ENCODE measurements at regions not wholly inside any gene's neighbourhood (a gene's known extent, or its start where the extent isn't known, plus 50 kb on each side); places are given as distances from the start of the nearest gene placed in this dataset.

GRCh38 chr6:14731611-14732010, 514.3 kb upstream of the JARID2 start:
- no peaks in the 10 kb centered on the region for H3K27me3 Mint-ChIP-seq
- CTCF ChIA-PET, result interaction anchor here (2.5 kb wide), 1 partner anchor 21 kb away, joined by 8 read pairs; no protein-coding TSS in a partner anchor
- peaks cover 97% of the 10 kb centered on the region for H3K4me1 Mint-ChIP-seq (ENCODE audit: low read depth)
- POLR2A ChIA-PET, result interaction anchor here (1.2 kb wide), 1 partner anchor 8 kb away, joined by 3 read pairs; no protein-coding TSS in a partner anchor
- H3K36me3 Mint-ChIP-seq (ENCODE audit: low read depth), result peaks cover 18% of the 10 kb centered on the region
- ATAC-seq (no peak), DNase-seq (peak; percentile 35)
- peaks cover 4% of the 10 kb centered on the region for H3K9me3 Mint-ChIP-seq
- intact Hi-C loops (cut with micrococcal nuclease), result loop anchor here (2.0 to 5.0 kb wide), 4 partner anchors 126 to 515 kb away; partner anchors contain the start of gene JARID2
- TF ChIP-seq, protein P1, sequence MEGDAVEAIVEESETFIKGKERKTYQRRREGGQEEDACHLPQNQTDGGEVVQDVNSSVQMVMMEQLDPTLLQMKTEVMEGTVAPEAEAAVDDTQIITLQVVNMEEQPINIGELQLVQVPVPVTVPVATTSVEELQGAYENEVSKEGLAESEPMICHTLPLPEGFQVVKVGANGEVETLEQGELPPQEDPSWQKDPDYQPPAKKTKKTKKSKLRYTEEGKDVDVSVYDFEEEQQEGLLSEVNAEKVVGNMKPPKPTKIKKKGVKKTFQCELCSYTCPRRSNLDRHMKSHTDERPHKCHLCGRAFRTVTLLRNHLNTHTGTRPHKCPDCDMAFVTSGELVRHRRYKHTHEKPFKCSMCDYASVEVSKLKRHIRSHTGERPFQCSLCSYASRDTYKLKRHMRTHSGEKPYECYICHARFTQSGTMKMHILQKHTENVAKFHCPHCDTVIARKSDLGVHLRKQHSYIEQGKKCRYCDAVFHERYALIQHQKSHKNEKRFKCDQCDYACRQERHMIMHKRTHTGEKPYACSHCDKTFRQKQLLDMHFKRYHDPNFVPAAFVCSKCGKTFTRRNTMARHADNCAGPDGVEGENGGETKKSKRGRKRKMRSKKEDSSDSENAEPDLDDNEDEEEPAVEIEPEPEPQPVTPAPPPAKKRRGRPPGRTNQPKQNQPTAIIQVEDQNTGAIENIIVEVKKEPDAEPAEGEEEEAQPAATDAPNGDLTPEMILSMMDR (IDR thresholded peaks at IDR 0.05), result no peak
- H3K4me3 Mint-ChIP-seq, result no peak overlapping the region
- H3K27ac Mint-ChIP-seq, result peak overlapping the region; percentile 93

GRCh38 chr6:14732226-14732843, 513.5 kb upstream of the JARID2 start:
- Mint-ChIP-seq H3K27me3 (no peaks in the 10 kb centered on the region), H3K36me3 (ENCODE audit: low read depth) (peaks cover 18% of the 10 kb centered on the region), H3K9me3 (peaks cover 1% of the 10 kb centered on the region), H3K4me1 (ENCODE audit: low read depth) (peaks cover 99% of the 10 kb centered on the region), H3K4me3 (peak overlapping the region; percentile 33), H3K27ac (peak overlapping the region; percentile 93)
- CTCF ChIA-PET, result interaction anchor here (1.0 to 2.5 kb wide), 2 partner anchors 16 to 22 kb away, joined by 3 to 8 read pairs; no protein-coding TSS in a partner anchor
- TF ChIP-seq, protein P1 (IDR thresholded peaks at IDR 0.05), result no peak
- POLR2A ChIA-PET, result interaction anchor here (1.0 to 4.7 kb wide), 4 partner anchors 9 to 15 kb away, joined by 3 to 27 read pairs (median 5); no protein-coding TSS in a partner anchor
- ATAC-seq, result no peak
- DNase-seq, result no peak
- intact Hi-C loops (cut with micrococcal nuclease), result loop anchor here (2.0 to 5.0 kb wide), 4 partner anchors 125 to 514 kb away; partner anchors contain the start of gene JARID2

- Mint-ChIP-seq H3K4me3 (peak overlapping the region; percentile 33), H3K9me3 (peaks cover 1% of the 10 kb centered on the region), H3K36me3 (ENCODE audit: low read depth) (peaks cover 18% of the 10 kb centered on the region), H3K27me3 (no peaks in the 10 kb centered on the region), H3K27ac (peak overlapping the region; percentile 93), H3K4me1 (ENCODE audit: low read depth) (peaks cover 97% of the 10 kb centered on the region)
- DNase-seq, result peak; percentile 86
- ATAC-seq, result peak; percentile 72
- intact Hi-C loops (cut with micrococcal nuclease), result loop anchor here (2.0 to 5.0 kb wide), 4 partner anchors 124 to 514 kb away; partner anchors contain the start of gene JARID2
- ChIA-PET POLR2A (interaction anchor here (0.6 to 4.7 kb wide), 5 partner anchors 10 to 893 kb away, joined by 3 to 27 read pairs (median 3); no protein-coding TSS in a partner anchor), CTCF (interaction anchor here (1.0 to 2.5 kb wide), 2 partner anchors 17 to 22 kb away, joined by 3 to 8 read pairs; no protein-coding TSS in a partner anchor)
- TF ChIP-seq, protein P1 (IDR thresholded peaks at IDR 0.05), result no peak
These were observed 512.8 kb upstream of the JARID2 start for GRCh38 chr6:14732844-14733757.

DNA sequence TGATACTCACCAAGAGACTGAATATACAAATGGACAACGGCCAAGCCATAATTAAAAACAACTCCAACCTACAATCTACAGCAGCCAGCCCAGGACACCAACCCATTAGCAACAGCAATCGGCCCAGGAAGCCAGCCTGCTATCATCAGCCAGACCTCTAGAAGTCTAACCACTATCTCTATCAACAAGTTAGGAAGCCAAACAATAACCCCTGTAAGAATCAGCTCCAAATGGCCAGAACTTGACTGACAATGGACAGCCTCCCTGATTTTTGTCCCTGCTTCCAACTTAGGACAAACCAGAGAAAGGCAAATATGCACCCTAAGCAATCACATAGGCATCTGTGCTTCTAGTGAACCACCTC, 511.8 kb upstream of the JARID2 start:
- Mint-ChIP-seq H3K4me3 (peak overlapping the region; percentile 56), H3K27me3 (no peaks in the 10 kb centered on the region), H3K4me1 (ENCODE audit: low read depth) (peaks cover 97% of the 10 kb centered on the region), H3K36me3 (ENCODE audit: low read depth) (peaks cover 18% of the 10 kb centered on the region), H3K9me3 (peaks cover 1% of the 10 kb centered on the region), H3K27ac (peak overlapping the region; percentile 93)
- POLR2A ChIA-PET, result interaction anchor here (1.6 to 4.7 kb wide), 2 partner anchors 10 to 14 kb away, joined by 9 to 27 read pairs; no protein-coding TSS in a partner anchor
- DNase-seq, result no peak
- TF ChIP-seq, protein P1 (IDR thresholded peaks at IDR 0.05), result no peak
- CTCF ChIA-PET, result interaction anchor here (0.6 kb wide), 1 partner anchor 230 kb away, joined by 3 read pairs; no protein-coding TSS in a partner anchor
- intact Hi-C loops (cut with micrococcal nuclease), result loop anchor here (5.0 kb wide), 3 partner anchors 123 to 282 kb away; no protein-coding TSS in a partner anchor
- no peak for ATAC-seq
